Uterus (tissue), 2 donors: ENCODE measurements at regions not wholly inside any gene's neighbourhood (a gene's known extent, or its start where the extent isn't known, plus 50 kb on each side); places are given as distances from the start of the nearest gene placed in this dataset.

Experiments
- CTCF ChIP-seq, 4 experiments: fragments of 200-600 bp in 2 of 4; fragments of 450-650 bp in 2 of 4; sonication (generic) in 2 of 4; IDR thresholded peaks; one replicate each; pipeline ENCODE4 v1.5.1; 2016 to 2019; ENCODE audit warnings: antibody characterized with exemption in 4 of 4, mild to moderate bottlenecking in 2 of 4, moderate library complexity in 1 of 4
- POLR2A ChIP-seq, 2 donors: fragments of 450-650 bp; IDR thresholded peaks; one replicate each; pipeline ENCODE4 v1.6.1; 2016; ENCODE audit warnings: antibody characterized with exemption in 2 of 2, mild to moderate bottlenecking in 1 of 2, moderate library complexity in 1 of 2

- TF ChIP-seq CTCF (IDR thresholded peaks at IDR 0.05) (no peak), POLR2A (IDR thresholded peaks at IDR 0.05) (no peak)
These were observed 69.2 kb upstream of the DUSP22 start for GRCh38 chr6:223136-223535.
